ENCODE measurements at regions not wholly inside any gene's neighbourhood (a gene's known extent, or its start where the extent isn't known, plus 50 kb on each side); places are given as distances from the start of the nearest gene placed in this dataset.

GRCh38 chr7:57199252-57199651, 67.0 kb upstream of the ZNF479 start:
- TF ChIP-seq CTCF (conservative IDR thresholded peaks at IDR 0.05; ENCODE audit: low read length): no peak
- TF ChIP-seq EZH2phosphoT487 (IDR thresholded peaks at IDR 0.05; ENCODE audit: borderline replicate concordance, low read depth, low read length): no peak

All from OCI-LY7 (cell line).